GM12892 (cell line): ENCODE measurements at regions not wholly inside any gene's neighbourhood (a gene's known extent, or its start where the extent isn't known, plus 50 kb on each side); places are given as distances from the start of the nearest gene placed in this dataset.

ENCODE experiments used
- DNase-seq: peaks from one replicate; pipeline ENCODE4 v3.0.0; 2011; ENCODE audit not compliant: insufficient read length
- FAIRE-seq: peaks from 2 replicates; lab custom pipeline; 2011; peaks lifted over from hg19 to GRCh38; lab: Jason Lieb, UNC
- POLR2A ChIP-seq: IDR thresholded peaks from 2 replicates; pipeline ENCODE4 v1.6.1; 2011; ENCODE audit warnings: low read depth, low read length, control low read depth
- POLR2AphosphoS5 ChIP-seq: IDR thresholded peaks from 2 replicates; pipeline ENCODE4 v1.6.1; 2011; ENCODE audit warnings: low read depth, low read length, control low read depth
- TAF1 ChIP-seq: IDR thresholded peaks from 2 replicates; pipeline ENCODE4 v1.6.1; 2011; ENCODE audit warnings: low read depth, mild to moderate bottlenecking, control low read depth, low read length, borderline replicate concordance

DNA sequence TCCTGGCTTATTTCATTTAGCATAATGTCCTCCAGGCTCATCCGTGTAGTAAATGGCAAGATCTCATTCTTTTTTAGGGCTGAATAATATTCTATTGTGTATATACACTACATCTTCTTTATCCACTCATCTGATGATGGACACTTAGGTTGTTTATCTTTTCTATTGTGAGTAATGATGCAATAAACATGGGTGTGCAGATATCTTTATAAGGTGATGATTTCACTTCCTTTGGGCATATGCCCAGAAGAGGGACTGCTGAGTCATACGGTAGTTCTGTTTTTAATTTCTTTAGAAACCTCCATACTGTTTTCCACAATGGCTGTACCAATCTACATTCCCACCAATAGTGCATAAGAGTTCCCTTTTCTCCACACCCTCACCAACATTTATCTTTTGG is 317.6 kb upstream of the CNKSR2 start:
- DNase-seq (no peak), FAIRE-seq (no peak)
- TF ChIP-seq TAF1 (no peak), POLR2AphosphoS5 (no peak), POLR2A (no peak)

- DNase-seq (no peak), FAIRE-seq (no peak)
- no peak for TF ChIP-seq POLR2AphosphoS5
- TF ChIP-seq TAF1 = no peak
- TF ChIP-seq POLR2A = no peak
These were observed 327.2 kb upstream of the CNKSR2 start for GRCh38 chrX:21047034-21047455.

DNA sequence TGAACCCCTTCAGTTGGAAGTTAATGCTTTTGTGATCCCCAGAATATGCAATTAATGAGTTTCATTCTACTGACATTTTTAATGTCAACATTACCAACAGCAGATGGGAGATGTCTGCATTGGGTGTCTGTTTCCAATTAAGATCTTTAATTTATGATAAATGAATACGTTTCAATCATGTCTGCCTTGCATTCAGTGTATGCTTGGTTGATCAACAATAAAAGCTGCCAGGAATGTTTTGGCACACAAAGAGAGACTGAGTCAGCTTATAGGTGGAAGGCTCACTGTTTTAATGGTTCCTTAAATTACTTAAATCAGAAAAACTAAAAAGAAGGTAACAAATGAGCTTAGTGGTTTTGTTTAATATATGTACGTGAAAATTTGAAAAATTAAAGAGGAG is 359.9 kb upstream of the CNKSR2 start:
- FAIRE-seq (no peak), DNase-seq (no peak)
- TF ChIP-seq TAF1 (no peak), POLR2A (no peak), POLR2AphosphoS5 (no peak)

DNA sequence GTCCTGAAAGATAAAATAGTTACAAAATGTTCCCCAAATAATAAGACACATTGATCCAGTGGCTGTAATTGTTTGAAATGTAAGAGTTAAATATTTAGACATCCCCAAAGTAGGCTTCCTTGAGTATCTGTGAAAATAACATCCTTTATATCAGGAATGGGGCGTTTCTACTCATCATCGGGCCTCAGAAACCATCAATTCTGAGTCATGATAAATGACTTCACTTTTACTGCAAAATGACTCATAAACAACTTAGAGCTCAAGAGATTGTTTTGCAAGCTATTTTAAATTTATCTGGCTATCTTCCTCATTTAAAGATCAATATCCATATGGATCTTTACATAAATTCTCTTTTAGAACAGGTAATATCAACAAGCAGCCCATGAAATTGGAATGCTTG is 369.4 kb upstream of the CNKSR2 start:
- no peak for DNase-seq

DNA sequence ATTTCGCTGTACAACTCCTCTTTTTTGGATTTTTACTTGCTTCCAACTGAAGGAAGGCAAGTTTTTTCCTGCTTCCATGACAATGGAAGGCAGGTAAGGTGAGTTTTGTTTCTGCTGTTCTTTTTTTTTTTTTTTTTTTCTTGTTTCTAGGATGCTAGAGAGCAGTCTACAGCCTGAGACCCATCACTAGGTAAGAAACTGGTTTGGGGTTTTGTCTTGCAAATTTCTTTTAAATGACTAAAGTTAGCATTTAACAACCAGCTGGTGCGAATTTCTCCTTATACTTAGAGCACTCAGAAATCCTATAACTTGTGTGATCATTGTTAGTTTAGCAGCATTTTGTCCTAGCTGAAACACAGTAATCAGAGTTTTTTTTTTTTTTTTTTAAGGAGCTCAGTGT is 378.4 kb upstream of the CNKSR2 start:
- TF ChIP-seq TAF1 (no peak), POLR2A (no peak), POLR2AphosphoS5 (no peak)
- FAIRE-seq (no peak), DNase-seq (no peak)

More for the DNA sequence above, 369.4 kb upstream of the CNKSR2 start:
- FAIRE-seq = no peak
- TF ChIP-seq POLR2A (no peak), TAF1 (no peak), POLR2AphosphoS5 (no peak)

GRCh38 chrX:20989361-20989760 is 384.9 kb upstream of the CNKSR2 start:
- FAIRE-seq = no peak
- TF ChIP-seq TAF1 = no peak
- TF ChIP-seq POLR2AphosphoS5 = no peak
- no peak for DNase-seq

GRCh38 chrX:20988804-20989203 is 385.4 kb upstream of the CNKSR2 start:
- TF ChIP-seq TAF1 (no peak), POLR2AphosphoS5 (no peak), POLR2A (no peak)
- no peak for FAIRE-seq

DNA sequence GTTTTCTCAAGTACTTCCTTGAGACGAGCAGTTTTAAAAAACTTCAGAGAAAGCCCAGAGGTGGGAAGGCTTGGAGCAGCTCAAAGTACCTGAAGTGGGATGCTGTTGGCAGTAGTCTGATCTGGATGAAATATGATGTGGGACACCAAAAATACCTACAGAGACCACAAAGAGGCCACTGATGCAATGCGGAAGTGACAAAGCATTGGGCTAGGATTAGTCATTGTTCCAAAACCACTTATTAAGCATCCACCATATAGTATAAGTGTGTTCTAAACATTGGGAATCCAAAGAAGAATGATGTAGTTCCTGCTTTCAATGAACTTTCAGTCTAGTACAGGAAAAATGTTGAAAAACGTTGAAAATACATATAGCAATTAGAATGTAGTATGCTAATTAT is 386.1 kb upstream of the CNKSR2 start:
- no peak for DNase-seq
- no peak for FAIRE-seq
- no peak for TF ChIP-seq TAF1
- TF ChIP-seq POLR2A = no peak
- TF ChIP-seq POLR2AphosphoS5 = no peak

More at GRCh38 chrX:20988804-20989203, 385.4 kb upstream of the CNKSR2 start:
- no peak for DNase-seq

- TF ChIP-seq POLR2A (no peak), TAF1 (no peak), POLR2AphosphoS5 (no peak)
- no peak for FAIRE-seq
- DNase-seq = no peak
These were observed 393.8 kb upstream of the CNKSR2 start for GRCh38 chrX:20980426-20980825.

DNA sequence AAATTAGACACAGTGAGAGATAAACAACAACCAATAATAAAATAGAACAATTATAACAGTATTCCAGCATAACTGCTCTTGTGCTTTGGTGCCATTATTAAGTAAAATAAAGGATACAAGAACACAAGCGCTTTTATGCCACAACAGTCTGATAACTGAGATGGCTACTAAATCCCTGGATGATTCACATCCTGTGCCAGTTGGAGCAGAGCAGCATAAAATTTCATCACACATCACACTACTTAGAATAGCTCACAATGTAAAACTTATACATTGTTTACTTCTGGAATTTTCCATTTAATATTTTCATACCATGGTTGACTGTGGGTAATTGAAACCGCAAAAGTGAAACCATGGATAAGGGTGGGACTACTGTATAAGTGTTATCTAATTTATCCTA is 399.9 kb upstream of the CNKSR2 start:
- TF ChIP-seq POLR2AphosphoS5 (no peak), TAF1 (no peak), POLR2A (no peak)
- FAIRE-seq = no peak

GRCh38 chrX:20973038-20973437 is 401.2 kb upstream of the CNKSR2 start:
- FAIRE-seq = no peak
- TF ChIP-seq POLR2A = no peak
- no peak for TF ChIP-seq TAF1
- TF ChIP-seq POLR2AphosphoS5 = no peak
- no peak for DNase-seq

More for the DNA sequence above, 399.9 kb upstream of the CNKSR2 start:
- no peak for DNase-seq

DNA sequence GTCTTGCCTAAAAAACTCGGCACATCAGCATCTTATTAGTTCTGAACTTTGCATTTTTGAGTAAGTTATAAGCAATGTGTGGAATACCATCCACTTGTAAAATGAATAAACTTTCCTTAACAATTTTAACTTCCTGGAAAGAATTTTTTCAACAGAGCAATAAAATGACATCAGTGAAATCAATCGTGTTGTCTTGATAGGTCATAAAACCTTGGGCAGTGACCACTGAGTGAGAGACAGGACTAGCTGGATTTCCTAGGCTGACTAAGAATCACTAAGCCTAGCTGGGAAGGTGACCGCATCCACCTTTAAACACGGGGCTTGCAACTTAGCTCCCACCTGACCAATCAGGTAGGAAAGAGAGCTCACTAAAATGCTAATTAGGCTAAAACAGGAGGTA is 403.0 kb upstream of the CNKSR2 start:
- TF ChIP-seq TAF1 = no peak
- no peak for TF ChIP-seq POLR2AphosphoS5
- no peak for TF ChIP-seq POLR2A
- FAIRE-seq (no peak), DNase-seq (no peak)

DNA sequence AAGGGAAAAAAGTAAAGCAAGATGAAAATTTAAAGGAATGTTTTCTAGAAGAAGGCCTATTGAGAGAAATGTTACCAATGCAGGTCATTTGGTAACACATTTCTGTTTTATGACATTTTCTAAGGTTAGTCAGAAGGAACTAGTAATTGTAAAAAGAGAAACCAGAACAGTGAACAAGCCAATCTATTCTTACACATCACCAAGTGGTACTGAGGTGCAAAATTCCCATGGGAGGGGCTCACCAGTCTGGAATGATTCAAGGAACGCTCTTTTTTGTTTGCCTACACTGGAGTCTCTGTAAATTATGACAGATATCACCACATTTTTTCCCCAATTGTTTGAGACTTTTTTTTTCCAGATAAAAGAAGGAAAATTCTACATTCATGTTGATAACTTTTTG is 404.7 kb upstream of the CNKSR2 start:
- DNase-seq (no peak), FAIRE-seq (no peak)
- no peak for TF ChIP-seq TAF1
- no peak for TF ChIP-seq POLR2A
- TF ChIP-seq POLR2AphosphoS5 = no peak
